SK-N-SH (cell line): ENCODE measurements at regions not wholly inside any gene's neighbourhood (a gene's known extent, or its start where the extent isn't known, plus 50 kb on each side); places are given as distances from the start of the nearest gene placed in this dataset.

Experiments used
- CTCF ChIA-PET: fragments of 300-600, 350-600 bp; formaldehyde crosslinking; extraction: SDS; loops from one replicate; lab custom pipeline; 2021; lab: Yijun Ruan, JAX
- POLR2A ChIA-PET: fragments of 350-600 bp; sonication (Branson Sonifier 250); formaldehyde crosslinking; extraction: SDS; loops from one replicate; lab custom pipeline; 2020; ENCODE audit warnings: antibody characterized with exemption, inconsistent platforms; lab: Yijun Ruan, JAX
- DNase-seq: peaks from one replicate; pipeline ENCODE4 v3.0.0; 2012
- H2AFZ ChIP-seq: fragments of 200-600 bp; sonication (generic); 2 replicates; pipeline ENCODE4 v1.8.1; 2016; ENCODE audit warnings: antibody characterized with exemption, mild to moderate bottlenecking, low read depth
- H3F3A ChIP-seq: fragments of 200-600 bp; sonication (generic); replicated peaks from 2 replicates; pipeline ENCODE3; 2016; ENCODE audit warnings: antibody characterized with exemption, mild to moderate bottlenecking; ENCODE audit not compliant: insufficient read depth
- H3K27ac ChIP-seq, 2 experiments: fragments of 200-500 bp in 1 of 2; fragments of 200-600 bp in 1 of 2; sonication (Bioruptor generic) in 1 of 2; sonication (generic), shearing (Covaris generic) in 1 of 2; 2 replicates each; pipeline versions ENCODE4 v1.5.1 to v1.6.1; 2014 to 2016; ENCODE audit warnings: low read depth in 2 of 2, inconsistent platforms in 1 of 2, low read length in 1 of 2, mild to moderate bottlenecking in 1 of 2, mixed read lengths in 1 of 2
- H3K27me3 ChIP-seq: fragments of 200-600 bp; sonication (generic), shearing (Covaris generic); 2 replicates; pipeline ENCODE4 v1.6.1; 2016; ENCODE audit warnings: mixed run types; ENCODE audit not compliant: insufficient read depth
- H3K36me3 ChIP-seq, 2 experiments: fragments of 200-500 bp in 1 of 2; fragments of 200-600 bp in 1 of 2; sonication (Bioruptor generic) in 1 of 2; sonication (generic) in 1 of 2; replicated peaks in 1 of 2; 2 replicates each; pipeline versions ENCODE3 to v1.5.1; 2014 to 2016; ENCODE audit warnings: low read length in 1 of 2, mild to moderate bottlenecking in 1 of 2; ENCODE audit not compliant: insufficient read depth in 2 of 2, control insufficient read depth in 1 of 2
- H3K4me1 ChIP-seq, 2 experiments: fragments of 200-500 bp in 1 of 2; fragments of 200-600 bp in 1 of 2; sonication (Bioruptor generic) in 1 of 2; sonication (generic), shearing (Covaris generic) in 1 of 2; 2 replicates each; pipeline versions ENCODE4 v1.5.1 to v1.6.1; 2014 to 2016; ENCODE audit warnings: low read depth in 1 of 2, low read length in 1 of 2, mixed run types in 1 of 2; ENCODE audit not compliant: insufficient read depth in 2 of 2, control insufficient read depth in 1 of 2
- H3K4me2 ChIP-seq: fragments of 200-600 bp; sonication (generic), shearing (Covaris generic); 2 replicates; pipeline ENCODE4 v1.6.1; 2017; ENCODE audit warnings: mixed run types
- H3K4me3 ChIP-seq, 2 experiments: fragments of 200-500 bp in 1 of 2; fragments of 200-600 bp in 1 of 2; sonication (Bioruptor generic) in 1 of 2; sonication (generic), shearing (Covaris generic) in 1 of 2; 2 replicates each; pipeline versions ENCODE4 v1.5.1 to v1.8.1; 2014 to 2016; ENCODE audit warnings: low read depth in 2 of 2, inconsistent platforms in 1 of 2, low read length in 1 of 2, mild to moderate bottlenecking in 1 of 2, mixed read lengths in 1 of 2, moderate library complexity in 1 of 2
- H3K79me2 ChIP-seq: fragments of 200-600 bp; sonication (generic); 2 replicates; pipeline ENCODE4 v1.8.1; 2017; ENCODE audit warnings: mild to moderate bottlenecking; ENCODE audit not compliant: insufficient read depth
- H3K9ac ChIP-seq: fragments of 200-600 bp; sonication (generic); 2 replicates; pipeline ENCODE4 v1.6.1; 2017; ENCODE audit warnings: mixed run types
- H3K9me2 ChIP-seq: fragments of 200-600 bp; sonication (generic); 2 replicates; pipeline ENCODE4 v1.6.1; 2017; ENCODE audit warnings: mixed run types
- H3K9me3 ChIP-seq: fragments of 200-600 bp; sonication (generic); 2 replicates; pipeline ENCODE4 v1.6.1; 2017; ENCODE audit warnings: mixed run types, mild to moderate bottlenecking, moderate library complexity
- H4K20me1 ChIP-seq: fragments of 200-600 bp; sonication (generic); 2 replicates; pipeline ENCODE4 v1.6.1; 2017; ENCODE audit warnings: mild to moderate bottlenecking, mixed run types; ENCODE audit not compliant: insufficient read depth
- EP300 ChIP-seq, 2 experiments: IDR thresholded peaks; 2 replicates each; pipeline versions ENCODE4 v1.4.0 to v1.6.1; 2012; ENCODE audit warnings: borderline replicate concordance in 1 of 2, low read depth in 1 of 2, low read length in 1 of 2
- EZH2phosphoT487 ChIP-seq: fragments of 200-600 bp; sonication (generic); IDR thresholded peaks from 2 replicates; pipeline ENCODE4 v1.6.1; 2017; ENCODE audit warnings: low read depth, mixed run types, mild to moderate bottlenecking, antibody characterized with exemption, moderate library complexity, borderline replicate concordance
- FOSL2 ChIP-seq: IDR thresholded peaks from 2 replicates; pipeline ENCODE4 v1.4.0; 2012; ENCODE audit warnings: low read depth, mild to moderate bottlenecking, moderate library complexity, borderline replicate concordance
- FOXJ3 ChIP-seq: sonication (generic); formaldehyde crosslinking; IDR thresholded peaks from 2 replicates; pipeline ENCODE4 v1.5.1; 2020; ENCODE audit warnings: mild to moderate bottlenecking, missing genetic modification reagents
- MAX ChIP-seq: IDR thresholded peaks from 2 replicates; pipeline ENCODE4 v1.4.0; 2012; ENCODE audit warnings: low read depth
- MEF2A ChIP-seq: IDR thresholded peaks from 2 replicates; pipeline ENCODE4 v1.4.0; 2012; ENCODE audit warnings: low read depth, borderline replicate concordance
- NFIC ChIP-seq: IDR thresholded peaks from 2 replicates; pipeline ENCODE4 v1.4.0; 2012; ENCODE audit warnings: borderline replicate concordance
- NRF1 ChIP-seq: IDR thresholded peaks from 2 replicates; pipeline ENCODE4 v1.6.1; 2012; ENCODE audit warnings: low read depth, mild to moderate bottlenecking, low read length
- RAD21 ChIP-seq: IDR thresholded peaks from 2 replicates; pipeline ENCODE4 v1.6.1; 2012; ENCODE audit warnings: mild to moderate bottlenecking, low read length
- RCOR1 ChIP-seq: fragments of 150-350 bp; IDR thresholded peaks from 2 replicates; pipeline ENCODE4 v1.6.1; 2017; ENCODE audit warnings: antibody characterized with exemption, low read length
- SMC3 ChIP-seq: IDR thresholded peaks from 2 replicates; pipeline ENCODE4 v1.6.1; 2012; ENCODE audit warnings: low read depth, low read length, improper control_type of control experiment
- WGBS: methylation state at CpG from one replicate; pipeline ENCODE4 v1.1.6; 2017; ENCODE audit warnings: low lambda C conversion rate; 5-methylcytosine and 5-hydroxymethylcytosine counted together
- TF ChIP-seq, protein P1 (sequence below): IDR thresholded peaks from 2 replicates; pipeline ENCODE4 v1.6.1; 2012; ENCODE audit warnings: mild to moderate bottlenecking, low read depth, low read length, moderate library complexity
- TF ChIP-seq, protein P2 (sequence below): fragments of 150-350 bp; IDR thresholded peaks from 2 replicates; pipeline ENCODE4 v1.6.1; 2016; ENCODE audit warnings: mild to moderate bottlenecking, low read depth, low read length

- TF ChIP-seq, protein P1, sequence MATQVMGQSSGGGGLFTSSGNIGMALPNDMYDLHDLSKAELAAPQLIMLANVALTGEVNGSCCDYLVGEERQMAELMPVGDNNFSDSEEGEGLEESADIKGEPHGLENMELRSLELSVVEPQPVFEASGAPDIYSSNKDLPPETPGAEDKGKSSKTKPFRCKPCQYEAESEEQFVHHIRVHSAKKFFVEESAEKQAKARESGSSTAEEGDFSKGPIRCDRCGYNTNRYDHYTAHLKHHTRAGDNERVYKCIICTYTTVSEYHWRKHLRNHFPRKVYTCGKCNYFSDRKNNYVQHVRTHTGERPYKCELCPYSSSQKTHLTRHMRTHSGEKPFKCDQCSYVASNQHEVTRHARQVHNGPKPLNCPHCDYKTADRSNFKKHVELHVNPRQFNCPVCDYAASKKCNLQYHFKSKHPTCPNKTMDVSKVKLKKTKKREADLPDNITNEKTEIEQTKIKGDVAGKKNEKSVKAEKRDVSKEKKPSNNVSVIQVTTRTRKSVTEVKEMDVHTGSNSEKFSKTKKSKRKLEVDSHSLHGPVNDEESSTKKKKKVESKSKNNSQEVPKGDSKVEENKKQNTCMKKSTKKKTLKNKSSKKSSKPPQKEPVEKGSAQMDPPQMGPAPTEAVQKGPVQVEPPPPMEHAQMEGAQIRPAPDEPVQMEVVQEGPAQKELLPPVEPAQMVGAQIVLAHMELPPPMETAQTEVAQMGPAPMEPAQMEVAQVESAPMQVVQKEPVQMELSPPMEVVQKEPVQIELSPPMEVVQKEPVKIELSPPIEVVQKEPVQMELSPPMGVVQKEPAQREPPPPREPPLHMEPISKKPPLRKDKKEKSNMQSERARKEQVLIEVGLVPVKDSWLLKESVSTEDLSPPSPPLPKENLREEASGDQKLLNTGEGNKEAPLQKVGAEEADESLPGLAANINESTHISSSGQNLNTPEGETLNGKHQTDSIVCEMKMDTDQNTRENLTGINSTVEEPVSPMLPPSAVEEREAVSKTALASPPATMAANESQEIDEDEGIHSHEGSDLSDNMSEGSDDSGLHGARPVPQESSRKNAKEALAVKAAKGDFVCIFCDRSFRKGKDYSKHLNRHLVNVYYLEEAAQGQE = no peak
- no peak for TF ChIP-seq SMC3
- TF ChIP-seq, protein P2, sequence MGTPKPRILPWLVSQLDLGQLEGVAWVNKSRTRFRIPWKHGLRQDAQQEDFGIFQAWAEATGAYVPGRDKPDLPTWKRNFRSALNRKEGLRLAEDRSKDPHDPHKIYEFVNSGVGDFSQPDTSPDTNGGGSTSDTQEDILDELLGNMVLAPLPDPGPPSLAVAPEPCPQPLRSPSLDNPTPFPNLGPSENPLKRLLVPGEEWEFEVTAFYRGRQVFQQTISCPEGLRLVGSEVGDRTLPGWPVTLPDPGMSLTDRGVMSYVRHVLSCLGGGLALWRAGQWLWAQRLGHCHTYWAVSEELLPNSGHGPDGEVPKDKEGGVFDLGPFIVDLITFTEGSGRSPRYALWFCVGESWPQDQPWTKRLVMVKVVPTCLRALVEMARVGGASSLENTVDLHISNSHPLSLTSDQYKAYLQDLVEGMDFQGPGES = no peak
- TF ChIP-seq NRF1 = no peak
- no peak for TF ChIP-seq FOXJ3
- no peak for TF ChIP-seq RCOR1
- TF ChIP-seq NFIC = no peak
- TF ChIP-seq EP300 (IDR thresholded peaks at IDR 0.05; ENCODE audit: borderline replicate concordance in 1 of 2, low read depth in 1 of 2, low read length in 1 of 2) = no peak
- no peak for TF ChIP-seq MEF2A
Measured at GRCh38 chr6:47102331-47102730, 60.2 kb upstream of the ADGRF1 start (continued).

- no peaks in the 10 kb centered on the region for H3K27me3 ChIP-seq
- H3K79me2 ChIP-seq = no peaks in the 10 kb centered on the region
- no peaks in the 10 kb centered on the region for H3K36me3 ChIP-seq
- ChIA-PET POLR2A (no interaction called here), CTCF (interaction anchor here (0.6 to 12.6 kb wide), 14 partner anchors 12 to 250 kb away, joined by 3 to 231 read pairs (median 4); partner anchors contain the start of gene TNFRSF21)
- H2AFZ ChIP-seq = no peak overlapping the region
- H3K4me2 ChIP-seq = no peak overlapping the region
- H3K9ac ChIP-seq = no peak overlapping the region
- peaks cover 0 to 7% of the 10 kb centered on the region in 2 experiments; a peak in 2 of 4 replicates for H3K4me1 ChIP-seq
- no peak for DNase-seq
- H3K9me3 ChIP-seq = no peaks in the 10 kb centered on the region
- 78% methylated on average over 6 of the region's 6 CpGs for WGBS
- TF ChIP-seq EZH2phosphoT487 (no peak), MAX (no peak), MEF2A (no peak), NRF1 (no peak), FOSL2 (no peak), RAD21 (no peak)
- no peaks in the 10 kb centered on the region for H3F3A ChIP-seq
- H3K9me2 ChIP-seq = no peaks in the 10 kb centered on the region
- no peak overlapping the region for H3K4me3 ChIP-seq
- no peaks in the 10 kb centered on the region for H4K20me1 ChIP-seq
- H3K27ac ChIP-seq = no peak overlapping the region
Measured at GRCh38 chr6:47098570-47098993, 56.5 kb upstream of the ADGRF1 start.
